ENCODE measurements at regions not wholly inside any gene's neighbourhood (a gene's known extent, or its start where the extent isn't known, plus 50 kb on each side); places are given as distances from the start of the nearest gene placed in this dataset.
A peak's percentile ranks its signal among the peaks of the same experiment; 100 is the strongest.

GRCh38 chr1:9179463-9180110, 50.7 kb upstream of the GPR157 start:
- no peak overlapping the region for H3K4me3 Mint-ChIP-seq
- peaks cover 27% of the 10 kb centered on the region for H3K27me3 Mint-ChIP-seq

GRCh38 chr1:9180111-9180819, 51.4 kb upstream of the GPR157 start:
- Mint-ChIP-seq H3K27ac (no peak overlapping the region), H3K4me3 (no peak overlapping the region), H3K36me3 (ENCODE audit: low read depth) (no peaks in the 10 kb centered on the region), H3K4me1 (ENCODE audit: low read depth) (peaks cover 7% of the 10 kb centered on the region), H3K27me3 (peaks cover 27% of the 10 kb centered on the region), H3K9me3 (no peaks in the 10 kb centered on the region)

More at GRCh38 chr1:9179463-9180110, 50.7 kb upstream of the GPR157 start:
- Mint-ChIP-seq H3K27ac (no peak overlapping the region), H3K4me1 (ENCODE audit: low read depth) (peaks cover 7% of the 10 kb centered on the region), H3K36me3 (ENCODE audit: low read depth) (no peaks in the 10 kb centered on the region), H3K9me3 (no peaks in the 10 kb centered on the region)

GRCh38 chr1:9181176-9181906, 52.4 kb upstream of the GPR157 start:
- Mint-ChIP-seq H3K27me3 (peaks cover 26% of the 10 kb centered on the region), H3K27ac (peak overlapping the region; percentile 57), H3K4me1 (ENCODE audit: low read depth) (peaks cover 7% of the 10 kb centered on the region), H3K9me3 (no peaks in the 10 kb centered on the region), H3K4me3 (peak overlapping the region; percentile 80), H3K36me3 (ENCODE audit: low read depth) (no peaks in the 10 kb centered on the region)

- Mint-ChIP-seq H3K27me3 (peaks cover 26% of the 10 kb centered on the region), H3K4me3 (peak overlapping the region; percentile 80)
These were observed 52.4 kb upstream of the H6PD start for GRCh38 chr1:9181990-9182783.

GRCh38 chr1:9182784-9183257, 51.8 kb upstream of the H6PD start:
- no peaks in the 10 kb centered on the region for H3K36me3 Mint-ChIP-seq (ENCODE audit: low read depth)
- no peak overlapping the region for H3K27ac Mint-ChIP-seq
- peak overlapping the region; percentile 59 for H3K4me3 Mint-ChIP-seq
- H3K27me3 Mint-ChIP-seq: peaks cover 26% of the 10 kb centered on the region
- peaks cover 7% of the 10 kb centered on the region for H3K4me1 Mint-ChIP-seq (ENCODE audit: low read depth)
- H3K9me3 Mint-ChIP-seq: no peaks in the 10 kb centered on the region

More at GRCh38 chr1:9181990-9182783, 52.4 kb upstream of the H6PD start:
- Mint-ChIP-seq H3K9me3 (no peaks in the 10 kb centered on the region), H3K36me3 (ENCODE audit: low read depth) (no peaks in the 10 kb centered on the region), H3K27ac (no peak overlapping the region), H3K4me1 (ENCODE audit: low read depth) (peaks cover 7% of the 10 kb centered on the region)

- H3K9me3 Mint-ChIP-seq: no peaks in the 10 kb centered on the region
These were observed 51.1 kb upstream of the H6PD start for GRCh38 chr1:9183441-9183840.

GRCh38 chr1:9183898-9184297, 50.7 kb upstream of the H6PD start:
- no peak overlapping the region for H3K4me3 Mint-ChIP-seq
- H3K4me1 Mint-ChIP-seq (ENCODE audit: low read depth): peaks cover 7% of the 10 kb centered on the region
- H3K9me3 Mint-ChIP-seq: no peaks in the 10 kb centered on the region
- H3K27ac Mint-ChIP-seq: no peak overlapping the region
- H3K27me3 Mint-ChIP-seq: peaks cover 26% of the 10 kb centered on the region
- H3K36me3 Mint-ChIP-seq (ENCODE audit: low read depth): no peaks in the 10 kb centered on the region

More at GRCh38 chr1:9183441-9183840, 51.1 kb upstream of the H6PD start:
- peak overlapping the region; percentile 48 for H3K4me3 Mint-ChIP-seq
- peaks cover 26% of the 10 kb centered on the region for H3K27me3 Mint-ChIP-seq
- H3K4me1 Mint-ChIP-seq (ENCODE audit: low read depth): peaks cover 7% of the 10 kb centered on the region
- no peak overlapping the region for H3K27ac Mint-ChIP-seq
- no peaks in the 10 kb centered on the region for H3K36me3 Mint-ChIP-seq (ENCODE audit: low read depth)

- Mint-ChIP-seq H3K4me1 (ENCODE audit: low read depth) (peaks cover 7% of the 10 kb centered on the region), H3K36me3 (ENCODE audit: low read depth) (no peaks in the 10 kb centered on the region), H3K4me3 (no peak overlapping the region), H3K27me3 (peaks cover 27% of the 10 kb centered on the region), H3K9me3 (no peaks in the 10 kb centered on the region), H3K27ac (no peak overlapping the region)
These were observed 49.8 kb upstream of the H6PD start for GRCh38 chr1:9184749-9185148.

Measured in stimulated activated naive CD8-positive, alpha-beta T cell treated with anti-CD3 and anti-CD28 coated beads, Interleukin-15, Interleukin-2, amounts not matched to agents 100 ng/mL and 50 ng/mL, for 24 hours (primary cell).